Prostate gland (tissue), 2 donors: ENCODE measurements at regions not wholly inside any gene's neighbourhood (a gene's known extent, or its start where the extent isn't known, plus 50 kb on each side); places are given as distances from the start of the nearest gene placed in this dataset.

Experiments used
- POLR2A ChIP-seq: fragments of 450-650 bp; IDR thresholded peaks from one replicate; pipeline ENCODE4 v1.6.1; 2016; ENCODE audit warnings: antibody characterized with exemption, mild to moderate bottlenecking
- TF ChIP-seq, protein P1 (sequence below), 4 experiments: fragments of 200-600 bp in 2 of 4; fragments of 450-650 bp in 2 of 4; sonication (generic) in 2 of 4; IDR thresholded peaks; 1 replicate in 3 of 4; 2 replicates in 1 of 4; pipeline ENCODE4 v1.5.1; 2016 to 2019; ENCODE audit warnings: antibody characterized with exemption in 4 of 4, mild to moderate bottlenecking in 2 of 4, moderate library complexity in 2 of 4

DNA sequence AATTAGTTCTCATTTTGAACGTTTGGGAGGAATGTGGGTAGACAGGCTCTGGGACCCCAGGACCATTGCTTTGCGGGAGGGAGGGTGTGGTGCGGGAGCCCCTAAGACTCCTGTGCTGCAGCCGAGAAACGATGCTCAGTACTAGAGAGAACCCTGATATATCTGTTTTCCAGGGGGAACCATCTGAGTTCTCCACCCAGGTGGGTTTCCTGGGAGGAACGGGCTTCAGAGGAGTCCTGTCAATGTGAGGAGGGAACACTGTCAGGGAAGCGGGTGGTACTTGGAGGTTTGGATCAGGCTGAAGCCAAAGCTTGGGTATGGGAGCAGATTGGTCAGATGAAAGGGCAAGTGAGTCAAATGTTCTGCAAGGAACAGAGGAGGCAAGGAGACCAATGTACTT lies 358.0 kb downstream of the FGF9 start:
- TF ChIP-seq POLR2A, result no peak
- TF ChIP-seq, protein P1, sequence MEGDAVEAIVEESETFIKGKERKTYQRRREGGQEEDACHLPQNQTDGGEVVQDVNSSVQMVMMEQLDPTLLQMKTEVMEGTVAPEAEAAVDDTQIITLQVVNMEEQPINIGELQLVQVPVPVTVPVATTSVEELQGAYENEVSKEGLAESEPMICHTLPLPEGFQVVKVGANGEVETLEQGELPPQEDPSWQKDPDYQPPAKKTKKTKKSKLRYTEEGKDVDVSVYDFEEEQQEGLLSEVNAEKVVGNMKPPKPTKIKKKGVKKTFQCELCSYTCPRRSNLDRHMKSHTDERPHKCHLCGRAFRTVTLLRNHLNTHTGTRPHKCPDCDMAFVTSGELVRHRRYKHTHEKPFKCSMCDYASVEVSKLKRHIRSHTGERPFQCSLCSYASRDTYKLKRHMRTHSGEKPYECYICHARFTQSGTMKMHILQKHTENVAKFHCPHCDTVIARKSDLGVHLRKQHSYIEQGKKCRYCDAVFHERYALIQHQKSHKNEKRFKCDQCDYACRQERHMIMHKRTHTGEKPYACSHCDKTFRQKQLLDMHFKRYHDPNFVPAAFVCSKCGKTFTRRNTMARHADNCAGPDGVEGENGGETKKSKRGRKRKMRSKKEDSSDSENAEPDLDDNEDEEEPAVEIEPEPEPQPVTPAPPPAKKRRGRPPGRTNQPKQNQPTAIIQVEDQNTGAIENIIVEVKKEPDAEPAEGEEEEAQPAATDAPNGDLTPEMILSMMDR (IDR thresholded peaks at IDR 0.05), result no peak
